HG03575 (cell line): ENCODE measurements at regions not wholly inside any gene's neighbourhood (a gene's known extent, or its start where the extent isn't known, plus 50 kb on each side); places are given as distances from the start of the nearest gene placed in this dataset.
A peak's percentile ranks its signal among the peaks of the same experiment; 100 is the strongest.
"Not testable (repeated sequence)": the region's sequence is repeated elsewhere in the genome, so short reads cannot be mapped to it uniquely, and the experiment has no call there.

Experiments used
- ATAC-seq: cut with Tn5 transposase; IDR thresholded peaks from one replicate; pipeline ENCODE4 v1.9.1; 2021; ENCODE audit not compliant: unreplicated experiment, insufficient number of reproducible peaks, low FRiP score; ENCODE audit errors: extremely low read depth

- ATAC-seq, result no peak
Measured at GRCh38 chr13:58298556-58299135, 667.1 kb downstream of the PCDH17 start.

GRCh38 chr13:58300224-58300623, 668.7 kb downstream of the PCDH17 start:
- ATAC-seq, result no peak

- ATAC-seq, result no peak
Measured at GRCh38 chr13:58300974-58301681, 669.6 kb downstream of the PCDH17 start.

GRCh38 chr13:58302349-58302748, 670.8 kb downstream of the PCDH17 start:
- ATAC-seq, result no peak

- ATAC-seq, result no peak
Measured at GRCh38 chr13:58306062-58306461, 674.5 kb downstream of the PCDH17 start.

GRCh38 chr13:58313219-58313618, 681.7 kb downstream of the PCDH17 start:
- ATAC-seq, result no peak

- ATAC-seq, result no peak
Measured at GRCh38 chr13:58318495-58319167, 687.1 kb downstream of the PCDH17 start.

- ATAC-seq, result no peak
Measured at GRCh38 chr13:58324161-58324560, 692.6 kb downstream of the PCDH17 start.

- no peak for ATAC-seq
Measured at GRCh38 chr13:58329746-58330145, 698.2 kb downstream of the PCDH17 start.

GRCh38 chr13:58340895-58341294, 709.4 kb downstream of the PCDH17 start:
- ATAC-seq, result no peak

- ATAC-seq, result no peak
Measured at GRCh38 chr13:58341318-58341717, 709.8 kb downstream of the PCDH17 start.

GRCh38 chr13:58343076-58343475, 711.5 kb downstream of the PCDH17 start:
- no peak for ATAC-seq

- ATAC-seq, result not testable (repeated sequence)
Measured at GRCh38 chr13:58352100-58352499, 720.6 kb downstream of the PCDH17 start.

GRCh38 chr13:58369936-58370335, 738.4 kb downstream of the PCDH17 start:
- no peak for ATAC-seq

GRCh38 chr13:58376349-58376748, 744.8 kb downstream of the PCDH17 start:
- ATAC-seq, result peak; percentile 9

GRCh38 chr13:58376775-58377174, 745.2 kb downstream of the PCDH17 start:
- peak; percentile 61 for ATAC-seq

GRCh38 chr13:58379221-58379620, 747.7 kb downstream of the PCDH17 start:
- ATAC-seq, result no peak

- not testable (repeated sequence) for ATAC-seq
Measured at GRCh38 chr13:58385336-58385735, 753.8 kb downstream of the PCDH17 start.

- ATAC-seq, result no peak
Measured at GRCh38 chr13:58397596-58398387, 766.2 kb downstream of the PCDH17 start.
